ENCODE measurements at regions not wholly inside any gene's neighbourhood (a gene's known extent, or its start where the extent isn't known, plus 50 kb on each side); places are given as distances from the start of the nearest gene placed in this dataset.

DNA sequence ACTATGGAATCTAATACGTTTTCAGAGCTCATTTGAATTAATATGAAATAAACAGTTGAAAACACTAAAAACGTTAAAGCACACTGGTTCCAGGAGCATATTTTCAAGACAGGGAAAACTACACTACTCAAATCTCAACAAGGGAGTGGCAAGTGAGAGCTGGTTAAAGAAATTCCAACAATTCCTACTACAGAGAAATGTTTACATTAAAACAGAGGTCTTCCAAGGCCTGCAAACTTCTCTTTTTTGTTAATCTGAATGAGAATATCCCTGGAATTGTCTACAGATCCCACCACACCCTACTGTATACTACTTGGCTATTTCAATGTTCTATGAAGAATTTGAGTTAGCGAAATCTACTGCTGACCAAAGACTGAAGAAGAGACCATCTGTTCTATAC is 231.5 kb downstream of the ZEB2 start:
- Mint-ChIP-seq H3K36me3 (ENCODE audit: unreplicated experiment) (peaks cover 6% of the 10 kb centered on the region), H3K9me3 (ENCODE audit: unreplicated experiment) (peaks cover 17% of the 10 kb centered on the region), H3K27me3 (ENCODE audit: unreplicated experiment) (no peaks in the 10 kb centered on the region), H3K4me3 (ENCODE audit: unreplicated experiment) (no peak overlapping the region), H3K4me1 (ENCODE audit: unreplicated experiment) (peaks cover 15% of the 10 kb centered on the region), H3K27ac (ENCODE audit: unreplicated experiment) (peak overlapping the region; percentile 79)
- no peak for DNase-seq (ENCODE audit: extremely low spot score, unreplicated experiment)
- TF ChIP-seq, protein P1, sequence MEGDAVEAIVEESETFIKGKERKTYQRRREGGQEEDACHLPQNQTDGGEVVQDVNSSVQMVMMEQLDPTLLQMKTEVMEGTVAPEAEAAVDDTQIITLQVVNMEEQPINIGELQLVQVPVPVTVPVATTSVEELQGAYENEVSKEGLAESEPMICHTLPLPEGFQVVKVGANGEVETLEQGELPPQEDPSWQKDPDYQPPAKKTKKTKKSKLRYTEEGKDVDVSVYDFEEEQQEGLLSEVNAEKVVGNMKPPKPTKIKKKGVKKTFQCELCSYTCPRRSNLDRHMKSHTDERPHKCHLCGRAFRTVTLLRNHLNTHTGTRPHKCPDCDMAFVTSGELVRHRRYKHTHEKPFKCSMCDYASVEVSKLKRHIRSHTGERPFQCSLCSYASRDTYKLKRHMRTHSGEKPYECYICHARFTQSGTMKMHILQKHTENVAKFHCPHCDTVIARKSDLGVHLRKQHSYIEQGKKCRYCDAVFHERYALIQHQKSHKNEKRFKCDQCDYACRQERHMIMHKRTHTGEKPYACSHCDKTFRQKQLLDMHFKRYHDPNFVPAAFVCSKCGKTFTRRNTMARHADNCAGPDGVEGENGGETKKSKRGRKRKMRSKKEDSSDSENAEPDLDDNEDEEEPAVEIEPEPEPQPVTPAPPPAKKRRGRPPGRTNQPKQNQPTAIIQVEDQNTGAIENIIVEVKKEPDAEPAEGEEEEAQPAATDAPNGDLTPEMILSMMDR (IDR thresholded peaks at IDR 0.05): no peak

DNA sequence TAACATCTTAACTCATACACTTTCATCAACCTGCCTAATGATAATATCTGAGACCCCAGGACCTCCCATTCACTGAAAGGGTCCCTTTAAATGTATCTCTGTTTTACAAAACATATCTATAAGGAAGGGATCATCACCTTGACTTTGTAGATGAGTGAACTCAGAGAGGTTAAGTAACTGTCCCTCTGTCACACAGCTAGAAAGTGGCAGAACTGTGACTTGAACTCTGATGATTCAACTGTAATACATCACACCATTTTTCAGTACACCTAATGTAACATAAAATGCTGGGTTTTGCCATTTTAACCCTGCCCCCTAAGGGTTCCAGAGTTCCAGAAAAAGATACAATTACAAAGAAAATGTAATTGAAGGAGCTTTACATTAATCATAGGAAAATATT is 234.6 kb downstream of the ZEB2 start:
- Mint-ChIP-seq H3K36me3 (ENCODE audit: unreplicated experiment) (no peaks in the 10 kb centered on the region), H3K27me3 (ENCODE audit: unreplicated experiment) (no peaks in the 10 kb centered on the region), H3K27ac (ENCODE audit: unreplicated experiment) (no peak overlapping the region), H3K9me3 (ENCODE audit: unreplicated experiment) (peaks cover under 1% of the 10 kb centered on the region), H3K4me1 (ENCODE audit: unreplicated experiment) (peaks cover 15% of the 10 kb centered on the region), H3K4me3 (ENCODE audit: unreplicated experiment) (no peak overlapping the region)
- no peak for DNase-seq (ENCODE audit: extremely low spot score, unreplicated experiment)
- TF ChIP-seq, protein P1 (IDR thresholded peaks at IDR 0.05): no peak

DNA sequence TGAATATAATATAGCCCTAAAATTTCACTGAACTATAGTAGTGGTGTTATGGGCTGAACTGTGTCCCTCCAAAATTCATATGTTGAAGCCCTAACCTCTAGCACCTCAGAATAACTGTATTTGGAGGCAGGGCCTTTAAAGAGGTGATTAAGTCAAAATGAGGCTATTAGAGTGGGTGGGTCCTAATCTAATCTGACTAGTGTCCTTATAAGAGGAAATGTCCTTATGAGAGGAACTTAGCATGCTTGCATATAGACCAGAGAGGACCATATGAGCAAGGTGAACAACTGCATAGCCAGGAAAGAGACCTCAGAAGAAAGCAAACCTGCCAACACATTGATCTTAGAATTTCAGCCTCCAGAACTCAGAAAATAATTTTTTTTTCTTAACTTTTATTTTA is 238.4 kb downstream of the ZEB2 start:
- H3K4me1 Mint-ChIP-seq (ENCODE audit: unreplicated experiment): no peaks in the 10 kb centered on the region
- no peaks in the 10 kb centered on the region for H3K9me3 Mint-ChIP-seq (ENCODE audit: unreplicated experiment)
- no peak for DNase-seq (ENCODE audit: extremely low spot score, unreplicated experiment)
- H3K4me3 Mint-ChIP-seq (ENCODE audit: unreplicated experiment): no peak overlapping the region
- TF ChIP-seq, protein P1 (IDR thresholded peaks at IDR 0.05): no peak
- H3K27me3 Mint-ChIP-seq (ENCODE audit: unreplicated experiment): no peaks in the 10 kb centered on the region
- no peaks in the 10 kb centered on the region for H3K36me3 Mint-ChIP-seq (ENCODE audit: unreplicated experiment)
- H3K27ac Mint-ChIP-seq (ENCODE audit: unreplicated experiment): no peak overlapping the region

DNA sequence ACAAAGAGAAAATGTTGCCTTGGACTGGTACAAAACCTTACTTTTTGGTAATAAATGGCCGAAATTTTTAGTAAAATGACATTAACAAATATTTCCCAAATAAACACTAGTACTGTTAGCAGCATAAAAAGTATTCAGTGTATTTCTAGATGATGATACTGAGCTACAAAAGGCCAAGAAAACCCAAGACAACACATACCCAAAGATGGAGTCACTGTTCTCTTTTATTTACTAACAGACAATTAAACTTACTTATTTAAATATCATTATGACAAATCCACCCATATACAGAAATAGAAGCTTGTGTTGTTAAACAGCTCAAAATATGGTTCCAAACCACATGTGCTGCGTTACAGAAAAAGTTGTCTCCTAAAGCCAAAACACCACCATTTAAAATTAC is 239.9 kb downstream of the ZEB2 start:
- no peaks in the 10 kb centered on the region for H3K36me3 Mint-ChIP-seq (ENCODE audit: unreplicated experiment)

DNA sequence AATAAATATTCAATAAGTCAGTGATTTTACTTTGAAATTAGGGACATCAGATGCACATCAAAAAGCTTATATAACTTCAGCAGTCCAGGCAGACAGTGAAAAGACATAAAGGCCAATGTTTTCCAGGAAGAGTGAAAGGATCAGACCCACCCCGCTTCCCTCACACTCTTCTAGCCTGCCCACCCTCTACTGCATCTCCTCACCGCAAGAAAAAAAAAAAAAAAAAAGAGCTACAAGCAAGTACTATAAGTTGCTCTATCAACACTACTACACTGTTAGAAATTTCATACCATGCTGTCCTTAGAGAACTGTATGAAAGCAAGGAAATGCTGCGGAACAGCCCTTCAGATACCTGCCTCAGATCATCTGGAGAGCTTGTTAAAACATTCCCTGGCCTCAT is 240.8 kb downstream of the ZEB2 start:
- no peaks in the 10 kb centered on the region for H3K4me1 Mint-ChIP-seq (ENCODE audit: unreplicated experiment)
- DNase-seq (ENCODE audit: extremely low spot score, unreplicated experiment): no peak
- no peak overlapping the region for H3K27ac Mint-ChIP-seq (ENCODE audit: unreplicated experiment)

More for the DNA sequence above, 239.9 kb downstream of the ZEB2 start:
- DNase-seq (ENCODE audit: extremely low spot score, unreplicated experiment): no peak
- Mint-ChIP-seq H3K9me3 (ENCODE audit: unreplicated experiment) (no peaks in the 10 kb centered on the region), H3K27ac (ENCODE audit: unreplicated experiment) (no peak overlapping the region), H3K4me1 (ENCODE audit: unreplicated experiment) (no peaks in the 10 kb centered on the region), H3K4me3 (ENCODE audit: unreplicated experiment) (no peak overlapping the region), H3K27me3 (ENCODE audit: unreplicated experiment) (no peaks in the 10 kb centered on the region)
- TF ChIP-seq, protein P1 (IDR thresholded peaks at IDR 0.05): no peak

More for the DNA sequence above, 240.8 kb downstream of the ZEB2 start:
- no peaks in the 10 kb centered on the region for H3K27me3 Mint-ChIP-seq (ENCODE audit: unreplicated experiment)
- H3K9me3 Mint-ChIP-seq (ENCODE audit: unreplicated experiment): no peaks in the 10 kb centered on the region
- no peaks in the 10 kb centered on the region for H3K36me3 Mint-ChIP-seq (ENCODE audit: unreplicated experiment)
- TF ChIP-seq, protein P1 (IDR thresholded peaks at IDR 0.05): no peak
- H3K4me3 Mint-ChIP-seq (ENCODE audit: unreplicated experiment): no peak overlapping the region
